ENCODE measurements at regions not wholly inside any gene's neighbourhood (a gene's known extent, or its start where the extent isn't known, plus 50 kb on each side); places are given as distances from the start of the nearest gene placed in this dataset.
"Not testable (repeated sequence)": the region's sequence is repeated elsewhere in the genome, so short reads cannot be mapped to it uniquely, and the experiment has no call there.

DNA sequence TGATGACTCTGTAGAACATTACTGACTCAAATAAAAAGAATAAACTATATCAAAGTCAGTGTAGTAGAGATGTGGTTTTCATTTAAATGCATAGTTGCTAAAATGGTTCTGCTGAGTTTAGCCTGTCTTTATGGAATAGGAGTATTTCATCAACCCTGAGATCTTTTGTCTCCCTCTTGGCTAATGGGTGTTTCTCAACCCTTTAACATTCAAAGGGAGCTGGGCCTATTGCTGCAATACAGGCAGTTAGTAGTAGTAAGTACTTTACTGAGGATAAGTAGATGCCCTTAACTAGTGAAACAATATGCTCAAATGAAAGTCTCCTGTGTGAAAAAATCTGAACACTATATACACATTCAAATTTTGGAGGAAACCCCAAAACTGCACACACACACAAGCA, 184.7 kb upstream of the TTC14 start:
- H3K27ac ChIP-seq: no peak overlapping the region
- no peaks in the 10 kb centered on the region for H3K36me3 ChIP-seq
- no peaks in the 10 kb centered on the region for H3K4me1 ChIP-seq (ENCODE audit: control insufficient read depth in 1 of 2, insufficient read depth in 1 of 2, low read depth in 1 of 2, low read length in 1 of 2)
- H3K27me3 ChIP-seq: no peaks in the 10 kb centered on the region
- TF ChIP-seq, protein P1, sequence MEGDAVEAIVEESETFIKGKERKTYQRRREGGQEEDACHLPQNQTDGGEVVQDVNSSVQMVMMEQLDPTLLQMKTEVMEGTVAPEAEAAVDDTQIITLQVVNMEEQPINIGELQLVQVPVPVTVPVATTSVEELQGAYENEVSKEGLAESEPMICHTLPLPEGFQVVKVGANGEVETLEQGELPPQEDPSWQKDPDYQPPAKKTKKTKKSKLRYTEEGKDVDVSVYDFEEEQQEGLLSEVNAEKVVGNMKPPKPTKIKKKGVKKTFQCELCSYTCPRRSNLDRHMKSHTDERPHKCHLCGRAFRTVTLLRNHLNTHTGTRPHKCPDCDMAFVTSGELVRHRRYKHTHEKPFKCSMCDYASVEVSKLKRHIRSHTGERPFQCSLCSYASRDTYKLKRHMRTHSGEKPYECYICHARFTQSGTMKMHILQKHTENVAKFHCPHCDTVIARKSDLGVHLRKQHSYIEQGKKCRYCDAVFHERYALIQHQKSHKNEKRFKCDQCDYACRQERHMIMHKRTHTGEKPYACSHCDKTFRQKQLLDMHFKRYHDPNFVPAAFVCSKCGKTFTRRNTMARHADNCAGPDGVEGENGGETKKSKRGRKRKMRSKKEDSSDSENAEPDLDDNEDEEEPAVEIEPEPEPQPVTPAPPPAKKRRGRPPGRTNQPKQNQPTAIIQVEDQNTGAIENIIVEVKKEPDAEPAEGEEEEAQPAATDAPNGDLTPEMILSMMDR (IDR thresholded peaks at IDR 0.05): no peak
- no peaks in the 10 kb centered on the region for H3K9me3 ChIP-seq
- no peak overlapping the region for H3K4me3 ChIP-seq (ENCODE audit: low read depth in 1 of 2, low read length in 1 of 2)

DNA sequence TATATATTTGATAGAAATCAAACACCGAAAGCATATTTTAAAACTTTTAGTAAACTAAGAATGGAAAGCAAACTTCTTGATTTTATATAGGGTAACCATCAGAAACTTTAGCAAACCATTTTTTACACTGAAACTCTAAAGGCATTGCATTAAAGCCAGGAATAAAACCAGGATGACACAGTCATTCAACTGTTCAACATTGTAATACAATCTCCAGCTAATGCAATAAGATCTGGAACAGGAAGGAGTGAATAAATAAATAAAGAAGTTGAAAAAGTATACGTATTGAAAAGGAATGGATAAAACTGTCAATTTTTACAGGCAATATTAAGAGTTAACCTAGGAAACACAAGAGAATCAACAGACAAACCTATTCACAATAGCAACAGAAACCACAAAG, 181.9 kb upstream of the TTC14 start:
- Histone ChIP-seq H3K36me3 (no peaks in the 10 kb centered on the region), H3K4me3 (ENCODE audit: low read depth in 1 of 2, low read length in 1 of 2) (no peak overlapping the region), H3K27ac (no peak overlapping the region), H3K4me1 (ENCODE audit: control insufficient read depth in 1 of 2, insufficient read depth in 1 of 2, low read depth in 1 of 2, low read length in 1 of 2) (no peaks in the 10 kb centered on the region), H3K9me3 (no peaks in the 10 kb centered on the region), H3K27me3 (no peaks in the 10 kb centered on the region)
- TF ChIP-seq, protein P1 (IDR thresholded peaks at IDR 0.05): no peak

DNA sequence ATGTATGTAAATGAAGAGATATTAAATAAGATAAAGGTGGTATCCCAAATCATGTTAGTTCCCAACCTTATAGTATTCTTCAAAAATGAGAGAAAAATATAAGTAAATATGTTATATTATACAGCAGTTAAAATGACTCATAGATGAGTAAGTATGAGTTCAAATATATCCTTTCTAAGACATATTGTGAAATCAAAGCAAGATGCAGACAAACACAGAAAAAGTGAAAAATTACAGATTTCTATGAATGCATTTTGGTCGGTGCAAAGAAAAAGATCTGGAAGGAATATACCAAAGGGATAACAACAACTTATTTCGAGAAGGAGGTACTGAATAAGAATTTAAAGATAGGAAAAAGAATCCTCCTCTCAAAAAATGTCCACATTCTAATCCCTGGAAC, 181.2 kb upstream of the TTC14 start:
- Histone ChIP-seq H3K27ac (no peak overlapping the region), H3K36me3 (no peaks in the 10 kb centered on the region), H3K4me1 (ENCODE audit: control insufficient read depth in 1 of 2, insufficient read depth in 1 of 2, low read depth in 1 of 2, low read length in 1 of 2) (no peaks in the 10 kb centered on the region), H3K27me3 (no peaks in the 10 kb centered on the region), H3K4me3 (ENCODE audit: low read depth in 1 of 2, low read length in 1 of 2) (no peak overlapping the region), H3K9me3 (no peaks in the 10 kb centered on the region)
- TF ChIP-seq, protein P1 (IDR thresholded peaks at IDR 0.05): no peak

DNA sequence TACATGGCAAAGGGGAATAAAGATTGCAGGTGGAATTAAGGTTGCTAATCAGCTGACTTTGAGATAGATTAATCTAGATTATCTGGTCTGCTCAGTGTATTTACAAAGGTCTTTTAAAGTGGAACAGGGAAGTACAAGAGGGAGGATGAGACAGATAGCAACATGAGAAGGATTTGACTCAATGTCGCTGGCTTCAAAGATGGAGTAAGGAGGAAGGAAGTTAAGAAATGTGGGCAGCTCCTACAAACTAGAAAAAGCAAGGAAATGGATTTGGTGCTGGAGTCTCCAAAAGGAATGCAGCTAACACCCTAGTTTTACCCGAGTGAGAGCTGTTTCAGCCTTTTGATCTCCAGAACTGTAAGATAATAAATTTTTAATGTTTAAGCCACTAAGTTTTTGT, 180.7 kb upstream of the TTC14 start:
- no peak overlapping the region for H3K4me3 ChIP-seq (ENCODE audit: low read depth in 1 of 2, low read length in 1 of 2)
- TF ChIP-seq, protein P1 (IDR thresholded peaks at IDR 0.05): no peak

DNA sequence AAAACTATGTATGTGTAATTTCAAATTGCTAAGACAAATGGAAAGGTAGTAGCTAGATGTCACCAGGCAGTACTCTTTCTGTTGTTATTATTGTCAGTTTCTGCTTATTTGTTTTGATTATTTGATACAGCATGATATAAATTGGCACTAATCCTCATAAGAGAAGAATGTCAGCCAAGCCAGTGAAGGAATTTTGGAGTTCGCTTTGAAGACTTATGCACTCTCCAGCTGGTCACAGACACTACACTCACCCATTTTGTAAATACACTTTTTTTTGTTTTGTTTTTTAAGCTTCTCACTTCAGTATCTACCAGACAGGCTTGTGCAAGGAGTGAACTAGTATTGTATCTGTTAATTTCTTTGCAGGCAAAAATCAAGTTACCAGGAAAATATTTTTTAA, 180.2 kb upstream of the TTC14 start:
- H3K27ac ChIP-seq: no peak overlapping the region
- TF ChIP-seq, protein P1 (IDR thresholded peaks at IDR 0.05): no peak
- no peak overlapping the region for H3K4me3 ChIP-seq (ENCODE audit: low read depth in 1 of 2, low read length in 1 of 2)

More for the DNA sequence above, 180.7 kb upstream of the TTC14 start:
- Histone ChIP-seq H3K9me3 (no peaks in the 10 kb centered on the region), H3K4me1 (ENCODE audit: control insufficient read depth in 1 of 2, insufficient read depth in 1 of 2, low read depth in 1 of 2, low read length in 1 of 2) (no peaks in the 10 kb centered on the region), H3K36me3 (no peaks in the 10 kb centered on the region), H3K27ac (no peak overlapping the region), H3K27me3 (no peaks in the 10 kb centered on the region)

DNA sequence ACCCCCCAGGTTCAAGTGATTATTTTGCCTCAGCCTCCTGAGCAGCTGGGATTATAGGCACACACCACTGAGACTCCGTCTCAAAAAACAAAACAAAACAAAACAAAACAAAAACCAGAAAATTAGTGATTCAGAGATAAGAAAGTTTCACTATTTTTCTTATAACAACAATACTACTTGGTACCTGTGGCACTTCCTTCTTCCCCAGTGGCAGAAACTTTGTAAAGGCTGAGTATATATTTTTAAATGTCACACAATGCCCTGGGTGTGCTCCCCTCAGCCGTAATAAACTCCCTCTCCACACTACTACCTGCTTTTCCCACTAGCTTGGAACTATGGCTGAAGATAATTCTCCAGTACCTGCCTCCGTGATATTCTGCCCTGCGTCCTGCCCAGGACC, 177.7 kb upstream of the TTC14 start:
- H3K27ac ChIP-seq; H3K36me3 ChIP-seq; H3K4me3 ChIP-seq (ENCODE audit: low read depth in 1 of 2, low read length in 1 of 2); H3K4me1 ChIP-seq (ENCODE audit: control insufficient read depth in 1 of 2, insufficient read depth in 1 of 2, low read depth in 1 of 2, low read length in 1 of 2); H3K9me3 ChIP-seq; H3K27me3 ChIP-seq: not testable (repeated sequence)

More for the DNA sequence above, 180.2 kb upstream of the TTC14 start:
- Histone ChIP-seq H3K27me3 (no peaks in the 10 kb centered on the region), H3K36me3 (no peaks in the 10 kb centered on the region), H3K4me1 (ENCODE audit: control insufficient read depth in 1 of 2, insufficient read depth in 1 of 2, low read depth in 1 of 2, low read length in 1 of 2) (no peaks in the 10 kb centered on the region), H3K9me3 (no peaks in the 10 kb centered on the region)

All from neutrophil (primary cell).